Activated CD4-positive, alpha-beta T cell treated with anti-CD3 and anti-CD28 coated beads, Interleukin-2, Interleukin-4, amounts not matched to agents 100 ng/mL and 50 ng/mL, durations not matched to agents 16 hours and 8 hours (primary cell): ENCODE measurements at regions not wholly inside any gene's neighbourhood (a gene's known extent, or its start where the extent isn't known, plus 50 kb on each side); places are given as distances from the start of the nearest gene placed in this dataset.
A peak's percentile ranks its signal among the peaks of the same experiment; 100 is the strongest.
"Not testable (repeated sequence)": the region's sequence is repeated elsewhere in the genome, so short reads cannot be mapped to it uniquely, and the experiment has no call there.

ENCODE experiments used
- DNase-seq: peaks from one replicate; pipeline ENCODE4 v3.0.0-alpha.2; 2020; ENCODE audit warnings: low spot score

- no peak for DNase-seq
Measured at GRCh38 chr7:24434972-24435371, 138.3 kb upstream of the PALS2 start.

GRCh38 chr7:24436131-24436920, 136.9 kb upstream of the PALS2 start:
- no peak for DNase-seq

- peak; percentile 3 for DNase-seq
Measured at GRCh38 chr7:24438232-24438631, 135.0 kb upstream of the PALS2 start.

GRCh38 chr7:24439104-24439503, 134.1 kb upstream of the PALS2 start:
- not testable (repeated sequence) for DNase-seq

- DNase-seq, result peak; percentile 67
Measured at GRCh38 chr7:24440892-24441291, 132.4 kb upstream of the PALS2 start.

GRCh38 chr7:24441314-24442027, 131.8 kb upstream of the PALS2 start:
- no peak for DNase-seq

GRCh38 chr7:24442170-24442777, 131.0 kb upstream of the PALS2 start:
- no peak for DNase-seq

- no peak for DNase-seq
Measured at GRCh38 chr7:24444666-24445440, 128.4 kb upstream of the PALS2 start.

- no peak for DNase-seq
Measured at GRCh38 chr7:24448038-24448437, 125.2 kb upstream of the PALS2 start.

- DNase-seq, result not testable (repeated sequence)
Measured at GRCh38 chr7:24449416-24449815, 123.8 kb upstream of the PALS2 start.

- DNase-seq, result no peak
Measured at GRCh38 chr7:24455813-24456525, 117.3 kb upstream of the PALS2 start.

GRCh38 chr7:24456526-24457218, 116.6 kb upstream of the PALS2 start:
- no peak for DNase-seq

- no peak for DNase-seq
Measured at GRCh38 chr7:24457219-24457558, 116.1 kb upstream of the PALS2 start.

- DNase-seq, result no peak
Measured at GRCh38 chr7:24462117-24462516, 111.1 kb upstream of the PALS2 start.

GRCh38 chr7:24462984-24463383, 110.3 kb upstream of the PALS2 start:
- DNase-seq, result no peak

GRCh38 chr7:24463474-24463873, 109.8 kb upstream of the PALS2 start:
- DNase-seq, result no peak

- no peak for DNase-seq
Measured at GRCh38 chr7:24464861-24465260, 108.4 kb upstream of the PALS2 start.

GRCh38 chr7:24466168-24466768, 107.0 kb upstream of the PALS2 start:
- no peak for DNase-seq

GRCh38 chr7:24469118-24469517, 104.1 kb upstream of the PALS2 start:
- no peak for DNase-seq

GRCh38 chr7:24472093-24472492, 101.2 kb upstream of the PALS2 start:
- DNase-seq, result no peak
